ENCODE measurements at regions not wholly inside any gene's neighbourhood (a gene's known extent, or its start where the extent isn't known, plus 50 kb on each side); places are given as distances from the start of the nearest gene placed in this dataset.

- Histone ChIP-seq H3K36me3 (ENCODE audit: insufficient read depth, low read length) (no peaks in the 10 kb centered on the region), H3K4me3 (ENCODE audit: low read depth, low read length, poor library complexity, severe bottlenecking) (no peak overlapping the region), H3K4me2 (ENCODE audit: low read length) (no peak overlapping the region), H3K9me3 (ENCODE audit: low read length) (no peaks in the 10 kb centered on the region), H4K20me1 (ENCODE audit: insufficient read depth, low read length) (no peaks in the 10 kb centered on the region), H3K79me2 (ENCODE audit: insufficient read depth, low read depth, low read length) (no peaks in the 10 kb centered on the region), H3K4me1 (ENCODE audit: insufficient read depth, low read length, poor library complexity, severe bottlenecking) (no peaks in the 10 kb centered on the region), H3K9me2 (ENCODE audit: insufficient read depth, low read length) (no peaks in the 10 kb centered on the region), H3K27ac (ENCODE audit: low read depth, low read length, poor library complexity, severe bottlenecking) (no peak overlapping the region), H2AFZ (ENCODE audit: low read length) (no peak overlapping the region)
- intact Hi-C loops (cut with micrococcal nuclease; ENCODE audit: unreplicated experiment), result no loop called here
- POLR2A ChIA-PET, result no interaction called here
- CTCF ChIA-PET (ENCODE audit: unreplicated experiment), result no interaction called here
- no TSS peak for BruUV-seq (replicated peaks)
- no peak for DNase-seq (ENCODE audit: low spot score)
- TF ChIP-seq CTCF (conservative IDR thresholded peaks at IDR 0.05; ENCODE audit: low read length) (no peak), EZH2phosphoT487 (IDR thresholded peaks at IDR 0.05; ENCODE audit: borderline replicate concordance, low read depth, low read length) (no peak)
Measured at GRCh38 chr2:192957425-192957824, 762.7 kb upstream of the TMEFF2 start.

GRCh38 chr2:192953116-192953515 lies 758.4 kb upstream of the TMEFF2 start:
- Histone ChIP-seq H3K4me2 (ENCODE audit: low read length) (no peak overlapping the region), H3K79me2 (ENCODE audit: insufficient read depth, low read depth, low read length) (no peaks in the 10 kb centered on the region)
- intact Hi-C loops (cut with micrococcal nuclease; ENCODE audit: unreplicated experiment), result no loop called here

GRCh38 chr2:192952245-192952644 lies 757.5 kb upstream of the TMEFF2 start:
- no TSS peak for BruUV-seq (replicated peaks)
- Histone ChIP-seq H3K9me2 (ENCODE audit: insufficient read depth, low read length) (no peaks in the 10 kb centered on the region), H3K4me2 (ENCODE audit: low read length) (no peak overlapping the region), H3K4me3 (ENCODE audit: low read depth, low read length, poor library complexity, severe bottlenecking) (no peak overlapping the region), H3K79me2 (ENCODE audit: insufficient read depth, low read depth, low read length) (no peaks in the 10 kb centered on the region), H3K36me3 (ENCODE audit: insufficient read depth, low read length) (no peaks in the 10 kb centered on the region), H3K9me3 (ENCODE audit: low read length) (no peaks in the 10 kb centered on the region), H4K20me1 (ENCODE audit: insufficient read depth, low read length) (no peaks in the 10 kb centered on the region), H2AFZ (ENCODE audit: low read length) (no peak overlapping the region), H3K27ac (ENCODE audit: low read depth, low read length, poor library complexity, severe bottlenecking) (no peak overlapping the region), H3K4me1 (ENCODE audit: insufficient read depth, low read length, poor library complexity, severe bottlenecking) (no peaks in the 10 kb centered on the region)
- POLR2A ChIA-PET, result no interaction called here
- no peak for DNase-seq (ENCODE audit: low spot score)
- no peak for TF ChIP-seq EZH2phosphoT487 (IDR thresholded peaks at IDR 0.05; ENCODE audit: borderline replicate concordance, low read depth, low read length)
- TF ChIP-seq CTCF (conservative IDR thresholded peaks at IDR 0.05; ENCODE audit: low read length), result no peak
- intact Hi-C loops (cut with micrococcal nuclease; ENCODE audit: unreplicated experiment), result no loop called here
- CTCF ChIA-PET (ENCODE audit: unreplicated experiment), result no interaction called here

More at GRCh38 chr2:192953116-192953515, 758.4 kb upstream of the TMEFF2 start:
- H4K20me1 ChIP-seq (ENCODE audit: insufficient read depth, low read length), result no peaks in the 10 kb centered on the region
- no peak overlapping the region for H3K27ac ChIP-seq (ENCODE audit: low read depth, low read length, poor library complexity, severe bottlenecking)
- BruUV-seq (replicated peaks), result no TSS peak
- H3K36me3 ChIP-seq (ENCODE audit: insufficient read depth, low read length), result no peaks in the 10 kb centered on the region
- ChIA-PET CTCF (ENCODE audit: unreplicated experiment) (no interaction called here), POLR2A (no interaction called here)
- no peaks in the 10 kb centered on the region for H3K9me3 ChIP-seq (ENCODE audit: low read length)
- H3K4me3 ChIP-seq (ENCODE audit: low read depth, low read length, poor library complexity, severe bottlenecking), result no peak overlapping the region
- H3K4me1 ChIP-seq (ENCODE audit: insufficient read depth, low read length, poor library complexity, severe bottlenecking), result no peaks in the 10 kb centered on the region
- no peaks in the 10 kb centered on the region for H3K9me2 ChIP-seq (ENCODE audit: insufficient read depth, low read length)
- no peak for DNase-seq (ENCODE audit: low spot score)
- no peak for TF ChIP-seq EZH2phosphoT487 (IDR thresholded peaks at IDR 0.05; ENCODE audit: borderline replicate concordance, low read depth, low read length)
- TF ChIP-seq CTCF (conservative IDR thresholded peaks at IDR 0.05; ENCODE audit: low read length), result no peak
- H2AFZ ChIP-seq (ENCODE audit: low read length), result no peak overlapping the region
